ENCODE measurements at regions not wholly inside any gene's neighbourhood (a gene's known extent, or its start where the extent isn't known, plus 50 kb on each side); places are given as distances from the start of the nearest gene placed in this dataset.

DNA sequence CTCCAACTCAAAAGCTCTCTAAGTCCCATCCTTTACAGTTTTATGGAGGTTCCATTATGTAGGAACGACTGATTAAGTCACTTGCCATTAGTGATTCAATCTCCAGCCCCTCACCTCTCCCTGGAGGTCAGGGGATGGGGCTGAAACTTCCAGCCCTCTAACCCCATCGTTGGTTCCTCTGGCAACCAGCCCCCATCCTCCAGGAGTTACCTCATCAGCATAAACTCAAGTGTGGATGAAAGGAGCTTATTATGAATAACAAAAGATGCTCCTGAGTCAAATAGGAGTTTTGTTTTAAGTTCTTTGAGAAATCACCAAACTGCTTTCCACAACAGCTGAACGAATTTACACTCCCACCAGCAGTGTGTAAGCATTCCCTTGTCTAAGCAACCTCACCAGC lies 494.3 kb upstream of the AUTS2 start:
- Histone ChIP-seq H2BK5ac (ENCODE audit: low read depth, low read length, poor library complexity, severe bottlenecking) (no peak overlapping the region), H3K9me1 (ENCODE audit: insufficient read depth, low read length) (no peaks in the 10 kb centered on the region), H3K56ac (ENCODE audit: extremely low read depth, insufficient read depth, low read length) (no peak overlapping the region), H3K79me1 (ENCODE audit: low read depth in 1 of 2, low read length in 2 of 2) (no peaks in the 10 kb centered on the region), H2AK9ac (replicated peaks; ENCODE audit: low read depth, low read length, poor library complexity) (no peak overlapping the region), H4K91ac (ENCODE audit: insufficient read depth, low read depth, low read length) (no peak overlapping the region), H2BK15ac (ENCODE audit: low read depth, low read length) (no peak overlapping the region), H3K36me3 (ENCODE audit: control insufficient read depth, insufficient read depth, low read length) (no peaks in the 10 kb centered on the region), H3K4me2 (ENCODE audit: low read depth, low read length) (no peak overlapping the region), H4K8ac (ENCODE audit: low read depth in 2 of 2, low read length in 2 of 2) (no peak overlapping the region), H2AFZ (replicated peaks; ENCODE audit: low read length, poor library complexity) (no peak overlapping the region), H3K18ac (ENCODE audit: low read depth, low read length) (no peak overlapping the region), H3K9me3 (ENCODE audit: control insufficient read depth, insufficient read depth, low read length) (peaks cover 18% of the 10 kb centered on the region), H3K27me3 (ENCODE audit: control insufficient read depth, insufficient read depth, low read length) (no peaks in the 10 kb centered on the region), H2AK5ac (ENCODE audit: low read depth, low read length) (no peak overlapping the region), H2BK20ac (ENCODE audit: low read depth, low read length) (no peak overlapping the region), H3K4me1 (ENCODE audit: control insufficient read depth, insufficient read depth, low read length) (no peaks in the 10 kb centered on the region), H3K23ac (ENCODE audit: low read depth, low read length) (no peak overlapping the region), H3K14ac (replicated peaks; ENCODE audit: low read depth, low read length) (no peak overlapping the region), H3K9ac (ENCODE audit: low read depth, low read length) (no peak overlapping the region), H2BK120ac (ENCODE audit: low read depth, low read length) (no peak overlapping the region), H3K27ac (ENCODE audit: insufficient read depth, low read length) (no peak overlapping the region), H3K4ac (ENCODE audit: low read depth, low read length) (no peak overlapping the region), H4K20me1 (ENCODE audit: insufficient read depth, low read length) (no peaks in the 10 kb centered on the region), H3K4me3 (ENCODE audit: insufficient read depth, low read depth, low read length) (no peak overlapping the region), H4K5ac (ENCODE audit: low read depth, low read length) (no peak overlapping the region)
- dilution Hi-C loops (cut with HindIII; ENCODE audit: low sequenced_read_pairs, unreplicated experiment) = no loop called here
- POLR2A ChIA-PET (ENCODE audit: unreplicated experiment) = no interaction called here
- CTCF ChIA-PET = interaction anchor here (0.5 kb wide), 1 partner anchor 46 kb away, joined by 3 read pairs; no protein-coding TSS in a partner anchor
- no CpG with 5 or more reads among the region's 3 CpGs for WGBS, 2 experiments (ENCODE audit: extremely low coverage in 2 of 2, insufficient read length in 1 of 2)
- in situ Hi-C loops (cut with MboI; ENCODE audit: low sequenced_read_pairs) = no loop called here
- DNase-seq = no peak
- no peak for TF ChIP-seq CEBPB (IDR thresholded peaks at IDR 0.05; ENCODE audit: low read depth, low read length)
- TF ChIP-seq MAZ (IDR thresholded peaks at IDR 0.05; ENCODE audit: borderline replicate concordance, low read depth, low read length) = no peak
- no peak for TF ChIP-seq RFX5 (IDR thresholded peaks at IDR 0.05; ENCODE audit: low read depth, low read length)
- TF ChIP-seq, protein P1, sequence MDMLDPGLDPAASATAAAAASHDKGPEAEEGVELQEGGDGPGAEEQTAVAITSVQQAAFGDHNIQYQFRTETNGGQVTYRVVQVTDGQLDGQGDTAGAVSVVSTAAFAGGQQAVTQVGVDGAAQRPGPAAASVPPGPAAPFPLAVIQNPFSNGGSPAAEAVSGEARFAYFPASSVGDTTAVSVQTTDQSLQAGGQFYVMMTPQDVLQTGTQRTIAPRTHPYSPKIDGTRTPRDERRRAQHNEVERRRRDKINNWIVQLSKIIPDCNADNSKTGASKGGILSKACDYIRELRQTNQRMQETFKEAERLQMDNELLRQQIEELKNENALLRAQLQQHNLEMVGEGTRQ (IDR thresholded peaks at IDR 0.05; ENCODE audit: low read depth, low read length) = no peak
- no peak for TF ChIP-seq POLR2A (IDR thresholded peaks at IDR 0.05; ENCODE audit: low read depth, low read length)
- TF ChIP-seq RCOR1 (IDR thresholded peaks at IDR 0.05; ENCODE audit: insufficient replicate concordance, low read length) = no peak
- no peak for TF ChIP-seq RAD21 (IDR thresholded peaks at IDR 0.05; ENCODE audit: low read length)
- TF ChIP-seq, protein P2, sequence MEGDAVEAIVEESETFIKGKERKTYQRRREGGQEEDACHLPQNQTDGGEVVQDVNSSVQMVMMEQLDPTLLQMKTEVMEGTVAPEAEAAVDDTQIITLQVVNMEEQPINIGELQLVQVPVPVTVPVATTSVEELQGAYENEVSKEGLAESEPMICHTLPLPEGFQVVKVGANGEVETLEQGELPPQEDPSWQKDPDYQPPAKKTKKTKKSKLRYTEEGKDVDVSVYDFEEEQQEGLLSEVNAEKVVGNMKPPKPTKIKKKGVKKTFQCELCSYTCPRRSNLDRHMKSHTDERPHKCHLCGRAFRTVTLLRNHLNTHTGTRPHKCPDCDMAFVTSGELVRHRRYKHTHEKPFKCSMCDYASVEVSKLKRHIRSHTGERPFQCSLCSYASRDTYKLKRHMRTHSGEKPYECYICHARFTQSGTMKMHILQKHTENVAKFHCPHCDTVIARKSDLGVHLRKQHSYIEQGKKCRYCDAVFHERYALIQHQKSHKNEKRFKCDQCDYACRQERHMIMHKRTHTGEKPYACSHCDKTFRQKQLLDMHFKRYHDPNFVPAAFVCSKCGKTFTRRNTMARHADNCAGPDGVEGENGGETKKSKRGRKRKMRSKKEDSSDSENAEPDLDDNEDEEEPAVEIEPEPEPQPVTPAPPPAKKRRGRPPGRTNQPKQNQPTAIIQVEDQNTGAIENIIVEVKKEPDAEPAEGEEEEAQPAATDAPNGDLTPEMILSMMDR (conservative IDR thresholded peaks at IDR 0.05; ENCODE audit: low read depth, low read length) = no peak
- TF ChIP-seq BHLHE40 (IDR thresholded peaks at IDR 0.05; ENCODE audit: low read depth, low read length) = no peak
- TF ChIP-seq, protein P3, sequence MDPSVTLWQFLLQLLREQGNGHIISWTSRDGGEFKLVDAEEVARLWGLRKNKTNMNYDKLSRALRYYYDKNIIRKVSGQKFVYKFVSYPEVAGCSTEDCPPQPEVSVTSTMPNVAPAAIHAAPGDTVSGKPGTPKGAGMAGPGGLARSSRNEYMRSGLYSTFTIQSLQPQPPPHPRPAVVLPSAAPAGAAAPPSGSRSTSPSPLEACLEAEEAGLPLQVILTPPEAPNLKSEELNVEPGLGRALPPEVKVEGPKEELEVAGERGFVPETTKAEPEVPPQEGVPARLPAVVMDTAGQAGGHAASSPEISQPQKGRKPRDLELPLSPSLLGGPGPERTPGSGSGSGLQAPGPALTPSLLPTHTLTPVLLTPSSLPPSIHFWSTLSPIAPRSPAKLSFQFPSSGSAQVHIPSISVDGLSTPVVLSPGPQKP (IDR thresholded peaks at IDR 0.05; ENCODE audit: borderline replicate concordance, low read depth, low read length) = no peak
- no peak for TF ChIP-seq MXI1 (IDR thresholded peaks at IDR 0.05; ENCODE audit: borderline replicate concordance, low read depth, low read length)
- no peak for TF ChIP-seq FOS (IDR thresholded peaks at IDR 0.05; ENCODE audit: low read depth, low read length)
- no peak for TF ChIP-seq SMC3 (IDR thresholded peaks at IDR 0.05; ENCODE audit: low read depth, low read length)
- no peak for TF ChIP-seq CHD1 (IDR thresholded peaks at IDR 0.05; ENCODE audit: low read depth, low read length)
- TF ChIP-seq MAFK (IDR thresholded peaks at IDR 0.05; ENCODE audit: low read depth, low read length) = no peak
- TF ChIP-seq NFE2L2 (IDR thresholded peaks at IDR 0.05; ENCODE audit: low read depth, low read length) = no peak
- ATAC-seq (ENCODE audit: low read depth) = no peak
- no TSS peak for BruUV-seq (replicated peaks)
- intact Hi-C loops (cut with micrococcal nuclease) = no loop called here

Measured in IMR-90 (cell line).